GM10248 (cell line): ENCODE measurements at regions not wholly inside any gene's neighbourhood (a gene's known extent, or its start where the extent isn't known, plus 50 kb on each side); places are given as distances from the start of the nearest gene placed in this dataset.

Experiments used
- CTCF ChIA-PET: fragments of 300-600 bp; sonication (Branson Sonifier 250); formaldehyde crosslinking; extraction: SDS; loops from one replicate; lab custom pipeline; 2021; ENCODE audit warnings: antibody characterized with exemption; lab: Yijun Ruan, JAX
- POLR2A ChIA-PET: fragments of 350-650 bp; sonication (Branson Sonifier 250); formaldehyde crosslinking; extraction: SDS; loops from one replicate; lab custom pipeline; 2020; ENCODE audit warnings: antibody characterized with exemption; lab: Yijun Ruan, JAX
- DNase-seq: peaks from one replicate; pipeline ENCODE4 v3.0.0; 2012; ENCODE audit errors: extremely low spot score
- TF ChIP-seq, protein P1 (sequence below): IDR thresholded peaks from 2 replicates; pipeline ENCODE4 v1.5.1; 2012; ENCODE audit warnings: mild to moderate bottlenecking, low read depth; ENCODE audit errors: extremely low read depth, missing control alignments, control extremely low read depth

DNA sequence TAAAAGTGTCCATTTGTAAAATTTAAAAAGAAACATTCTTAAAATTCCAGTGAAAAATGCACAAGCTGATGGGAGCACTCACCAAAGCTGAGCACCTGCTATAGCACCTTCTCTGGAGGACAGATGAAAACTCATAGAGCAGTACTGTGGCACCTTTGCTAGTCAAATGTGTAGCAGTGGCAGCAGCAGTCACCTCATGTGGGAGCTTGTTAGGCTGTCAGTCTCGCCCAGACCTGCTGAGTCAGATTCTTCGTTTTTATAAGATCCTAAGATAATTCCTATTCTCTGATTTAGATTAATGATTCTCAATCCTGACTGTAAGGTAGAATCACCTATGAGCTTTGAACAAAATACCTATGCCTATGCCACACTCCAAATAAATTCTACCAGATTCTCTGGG, 325.8 kb downstream of the RPL10L start:
- ChIA-PET CTCF (interaction anchor here (1.2 kb wide), 1 partner anchor 14 kb away, joined by 3 read pairs; no protein-coding TSS in a partner anchor), POLR2A (no interaction called here)
- TF ChIP-seq, protein P1, sequence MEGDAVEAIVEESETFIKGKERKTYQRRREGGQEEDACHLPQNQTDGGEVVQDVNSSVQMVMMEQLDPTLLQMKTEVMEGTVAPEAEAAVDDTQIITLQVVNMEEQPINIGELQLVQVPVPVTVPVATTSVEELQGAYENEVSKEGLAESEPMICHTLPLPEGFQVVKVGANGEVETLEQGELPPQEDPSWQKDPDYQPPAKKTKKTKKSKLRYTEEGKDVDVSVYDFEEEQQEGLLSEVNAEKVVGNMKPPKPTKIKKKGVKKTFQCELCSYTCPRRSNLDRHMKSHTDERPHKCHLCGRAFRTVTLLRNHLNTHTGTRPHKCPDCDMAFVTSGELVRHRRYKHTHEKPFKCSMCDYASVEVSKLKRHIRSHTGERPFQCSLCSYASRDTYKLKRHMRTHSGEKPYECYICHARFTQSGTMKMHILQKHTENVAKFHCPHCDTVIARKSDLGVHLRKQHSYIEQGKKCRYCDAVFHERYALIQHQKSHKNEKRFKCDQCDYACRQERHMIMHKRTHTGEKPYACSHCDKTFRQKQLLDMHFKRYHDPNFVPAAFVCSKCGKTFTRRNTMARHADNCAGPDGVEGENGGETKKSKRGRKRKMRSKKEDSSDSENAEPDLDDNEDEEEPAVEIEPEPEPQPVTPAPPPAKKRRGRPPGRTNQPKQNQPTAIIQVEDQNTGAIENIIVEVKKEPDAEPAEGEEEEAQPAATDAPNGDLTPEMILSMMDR, result no peak
- DNase-seq, result no peak

DNA sequence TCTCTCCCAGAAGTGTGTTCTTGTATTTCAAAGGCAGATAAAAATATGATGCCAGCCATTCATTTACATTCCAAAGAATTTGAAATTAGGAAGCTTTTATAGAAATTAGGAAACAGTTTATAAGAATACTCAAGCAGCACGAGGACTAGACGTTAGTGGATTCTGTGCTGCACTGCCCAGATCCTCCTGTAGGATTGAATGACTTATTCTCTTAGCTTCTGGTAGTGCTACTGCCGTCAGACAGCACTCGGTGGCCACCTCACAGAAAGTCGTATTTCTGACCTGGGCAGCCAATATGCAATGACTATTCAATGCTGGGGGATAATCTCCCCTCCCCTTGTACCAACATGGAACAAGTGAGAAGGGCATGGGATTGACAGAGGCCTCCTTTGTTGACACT, 326.4 kb downstream of the RPL10L start:
- CTCF ChIA-PET, result interaction anchor here (0.7 kb wide), 1 partner anchor 12 kb away, joined by 3 read pairs; no protein-coding TSS in a partner anchor

DNA sequence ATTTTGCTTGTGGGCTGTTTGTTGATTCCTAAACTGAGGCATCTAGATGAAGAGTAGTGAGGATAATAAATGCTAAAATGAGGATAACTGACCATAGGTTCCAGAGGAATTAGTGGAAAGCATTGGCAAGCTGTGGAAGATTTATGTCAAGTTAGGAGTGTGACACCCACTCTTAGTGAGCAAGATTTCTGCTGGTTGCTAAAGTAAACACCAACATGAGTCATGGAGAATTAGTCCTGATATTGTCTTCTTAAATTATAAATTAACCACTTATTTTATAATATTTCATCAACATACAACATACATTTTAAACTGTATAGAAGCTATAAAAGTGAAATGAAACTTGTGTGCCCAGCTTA, 328.2 kb downstream of the RPL10L start:
- no peak for DNase-seq
- TF ChIP-seq, protein P1, result no peak
- CTCF ChIA-PET, result interaction anchor here (1.2 kb wide), 1 partner anchor 13 kb away, joined by 3 read pairs; no protein-coding TSS in a partner anchor
- POLR2A ChIA-PET, result no interaction called here

More for the DNA sequence above, 326.4 kb downstream of the RPL10L start:
- TF ChIP-seq, protein P1, result no peak
- no peak for DNase-seq
- POLR2A ChIA-PET, result no interaction called here

DNA sequence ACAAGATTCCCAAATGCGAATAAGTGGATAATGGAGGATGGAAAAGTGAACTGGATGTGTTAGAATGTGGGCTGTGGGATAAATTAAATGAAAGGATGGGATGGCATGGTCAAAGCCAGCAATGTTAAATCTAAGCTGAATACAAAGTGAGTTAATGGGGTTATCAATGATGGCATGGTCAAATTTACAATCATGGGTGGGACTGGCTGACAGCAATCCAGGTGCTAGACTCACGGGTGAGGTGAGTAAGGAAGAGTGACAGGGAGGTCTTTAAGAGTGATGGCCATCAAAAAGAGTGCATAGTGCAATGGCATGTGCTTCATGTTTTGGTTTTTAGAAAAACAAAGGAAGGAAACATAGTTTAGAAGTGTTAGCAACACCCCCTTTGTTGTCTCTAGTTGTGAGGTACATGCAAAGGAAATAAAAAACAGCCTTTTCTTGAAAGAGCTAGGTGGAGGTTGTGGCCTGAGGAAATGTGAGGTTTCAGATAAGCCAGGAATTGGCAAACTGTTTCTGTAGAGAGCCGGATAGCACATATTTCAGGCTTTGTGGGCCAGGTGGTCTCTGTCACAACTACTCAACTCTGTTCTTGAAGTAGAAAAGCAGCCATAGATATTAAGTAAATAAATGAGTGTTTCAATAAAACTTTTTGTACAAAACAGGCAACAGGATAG, 328.7 kb downstream of the RPL10L start:
- TF ChIP-seq, protein P1, result no peak
- POLR2A ChIA-PET, result no interaction called here
- DNase-seq, result no peak
- CTCF ChIA-PET, result interaction anchor here (1.2 kb wide), 1 partner anchor 14 kb away, joined by 3 read pairs; no protein-coding TSS in a partner anchor

DNA sequence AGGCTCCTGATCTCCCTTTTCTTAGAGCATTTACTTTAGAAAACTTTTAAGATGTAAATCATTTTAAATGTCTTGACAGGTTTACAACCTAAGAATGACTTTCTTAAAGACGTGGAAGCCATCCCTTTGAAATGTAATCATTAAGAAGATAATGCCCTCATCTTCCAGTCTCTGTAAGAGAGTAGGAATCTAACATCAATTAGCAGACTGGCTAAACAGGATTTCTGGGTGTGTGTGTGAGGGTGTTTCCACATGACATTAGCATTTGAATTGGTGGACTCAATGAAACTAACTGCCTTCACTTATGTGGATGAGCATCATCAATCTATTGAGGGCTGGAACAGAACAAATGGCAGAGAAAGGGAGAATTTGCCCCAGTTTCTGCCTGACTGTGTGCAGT, 329.5 kb downstream of the RPL10L start:
- ChIA-PET CTCF (no interaction called here), POLR2A (no interaction called here)
- no peak for DNase-seq
- TF ChIP-seq, protein P1, result no peak

DNA sequence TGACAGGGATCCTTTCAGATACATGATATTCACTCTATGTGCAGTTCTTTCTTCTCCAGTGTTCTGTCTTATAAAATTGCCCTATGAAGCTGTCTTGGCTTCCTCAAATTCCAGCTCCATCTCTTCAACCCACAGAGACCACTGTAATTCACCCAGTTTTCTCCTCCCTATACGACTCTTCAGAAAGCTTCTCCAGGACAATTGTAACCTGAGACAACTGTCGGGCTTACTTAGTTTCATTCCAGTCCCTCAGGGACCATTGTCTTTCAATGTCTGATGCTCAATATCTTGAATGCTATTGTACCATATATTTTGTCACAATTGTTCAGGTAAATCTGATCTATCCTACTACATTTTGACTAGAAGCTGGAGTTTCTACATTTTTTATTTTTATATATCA, 345.3 kb downstream of the RPL10L start:
- no peak for DNase-seq
- TF ChIP-seq, protein P1, result no peak
- ChIA-PET POLR2A (no interaction called here), CTCF (no interaction called here)
